Activated naive CD4-positive, alpha-beta T cell treated with anti-CD3 and anti-CD28 coated beads, Interleukin-2, amount 50 U/mL, for 16 hours (primary cell): ENCODE measurements at regions not wholly inside any gene's neighbourhood (a gene's known extent, or its start where the extent isn't known, plus 50 kb on each side); places are given as distances from the start of the nearest gene placed in this dataset.
"Not testable (repeated sequence)": the region's sequence is repeated elsewhere in the genome, so short reads cannot be mapped to it uniquely, and the experiment has no call there.

Experiments used
- DNase-seq: peaks from one replicate; pipeline ENCODE4 v3.0.0-alpha.2; 2020

DNA sequence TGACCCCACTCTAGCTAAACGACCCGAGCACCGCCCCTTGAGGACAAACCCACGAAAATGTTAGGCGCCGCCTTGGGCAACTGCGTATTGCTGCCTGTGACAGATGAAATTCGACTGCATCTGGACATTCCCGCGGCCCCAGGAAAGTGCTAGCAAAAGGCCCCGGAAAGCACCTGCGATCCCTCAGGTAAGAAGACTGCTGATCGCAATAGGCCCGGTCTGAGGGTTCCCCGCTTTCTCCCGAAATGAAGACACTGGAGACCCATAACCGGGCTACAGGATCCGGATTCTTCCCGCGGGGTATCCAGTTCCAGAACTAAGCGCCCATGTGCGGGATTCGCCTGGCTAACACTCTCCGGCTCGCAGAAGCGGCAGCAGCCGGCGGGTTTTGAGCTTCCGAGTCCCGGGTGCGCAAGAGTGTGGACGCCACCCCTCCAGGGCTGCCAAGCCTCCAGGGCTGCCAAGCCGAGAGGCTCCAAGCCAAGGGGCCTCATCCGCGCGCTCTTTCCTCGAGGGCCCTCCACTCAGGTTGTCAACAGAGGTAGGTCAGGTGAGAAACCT, 157.9 kb upstream of the NBPF11 start:
- DNase-seq = no peak

DNA sequence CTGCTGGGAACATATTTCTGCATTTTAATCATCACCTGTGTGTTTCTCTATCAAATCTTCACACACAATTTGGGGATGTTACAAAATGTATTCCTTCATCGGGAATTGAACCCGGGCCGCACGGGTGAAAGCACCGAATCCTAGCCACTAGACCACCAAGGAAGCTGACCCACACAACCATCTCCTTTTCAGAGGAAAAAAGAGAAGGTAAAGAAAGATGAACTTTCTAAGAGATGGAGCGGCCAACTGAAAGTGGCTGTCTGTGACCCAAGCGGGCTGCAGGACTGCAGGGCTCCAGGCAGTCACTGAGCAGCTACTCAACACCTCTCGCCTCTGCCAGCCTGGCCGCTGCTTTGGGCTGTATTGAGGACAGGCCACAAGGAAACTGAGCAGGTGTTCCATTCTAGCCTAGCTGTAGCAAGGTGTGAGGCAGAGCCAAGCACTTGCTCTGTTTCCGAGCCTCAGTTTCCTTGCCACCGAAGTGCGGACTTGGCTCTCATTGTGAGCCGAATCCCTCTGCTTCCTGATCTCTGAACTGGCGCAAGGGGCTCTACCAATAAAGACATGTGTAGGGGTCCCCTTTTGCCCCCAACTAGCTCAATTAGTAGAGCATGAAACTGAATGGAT, 156.9 kb upstream of the NBPF11 start:
- DNase-seq = no peak

DNA sequence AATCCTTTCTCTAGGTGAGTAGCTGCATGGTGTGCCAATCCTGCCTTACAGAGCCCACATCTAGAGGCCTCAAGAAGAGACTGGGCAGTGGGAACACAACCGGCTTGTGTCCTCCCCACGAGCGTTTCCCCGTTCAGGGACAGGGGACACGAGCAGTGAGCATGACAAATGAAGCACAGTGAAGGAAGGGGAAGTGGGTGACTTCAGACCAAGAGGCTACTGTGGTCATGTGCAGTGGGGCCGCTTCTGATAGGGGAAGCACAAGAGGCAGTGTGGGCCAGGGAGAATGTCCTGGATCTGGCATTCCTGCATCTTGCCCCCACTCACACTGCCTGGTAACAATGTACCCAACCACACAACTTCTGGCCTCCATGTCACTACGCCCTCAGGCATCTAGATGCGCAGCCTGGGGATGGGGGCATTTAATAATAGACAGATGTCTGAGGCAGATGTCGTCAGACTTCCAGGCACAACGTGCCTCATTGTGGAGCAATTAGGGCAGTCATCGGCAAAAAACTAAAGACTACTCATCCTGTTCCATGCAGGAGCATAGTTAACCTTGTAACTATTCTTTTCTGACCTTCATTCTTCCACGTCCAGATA, 155.6 kb upstream of the NBPF11 start:
- no peak for DNase-seq

DNA sequence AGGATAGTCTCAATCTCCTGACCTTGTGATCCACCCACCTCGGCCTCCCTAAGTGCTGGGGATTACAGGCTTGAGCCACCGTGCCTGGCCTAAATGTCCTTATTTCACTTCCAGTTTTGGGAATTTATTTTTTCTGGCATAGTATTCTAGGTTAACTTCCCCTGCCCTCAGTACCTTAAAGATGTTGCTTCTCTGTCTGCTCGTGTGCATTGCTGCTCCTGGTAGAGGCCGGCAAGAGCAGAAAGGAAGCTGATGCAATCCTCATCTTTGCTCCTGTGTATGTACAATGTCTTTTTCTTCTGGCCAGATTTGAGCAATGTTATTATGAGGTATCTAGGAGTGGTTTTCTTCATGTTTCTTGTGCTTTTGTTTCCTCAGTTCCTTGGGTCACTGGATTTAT, 152.9 kb upstream of the NBPF11 start:
- DNase-seq = not testable (repeated sequence)

DNA sequence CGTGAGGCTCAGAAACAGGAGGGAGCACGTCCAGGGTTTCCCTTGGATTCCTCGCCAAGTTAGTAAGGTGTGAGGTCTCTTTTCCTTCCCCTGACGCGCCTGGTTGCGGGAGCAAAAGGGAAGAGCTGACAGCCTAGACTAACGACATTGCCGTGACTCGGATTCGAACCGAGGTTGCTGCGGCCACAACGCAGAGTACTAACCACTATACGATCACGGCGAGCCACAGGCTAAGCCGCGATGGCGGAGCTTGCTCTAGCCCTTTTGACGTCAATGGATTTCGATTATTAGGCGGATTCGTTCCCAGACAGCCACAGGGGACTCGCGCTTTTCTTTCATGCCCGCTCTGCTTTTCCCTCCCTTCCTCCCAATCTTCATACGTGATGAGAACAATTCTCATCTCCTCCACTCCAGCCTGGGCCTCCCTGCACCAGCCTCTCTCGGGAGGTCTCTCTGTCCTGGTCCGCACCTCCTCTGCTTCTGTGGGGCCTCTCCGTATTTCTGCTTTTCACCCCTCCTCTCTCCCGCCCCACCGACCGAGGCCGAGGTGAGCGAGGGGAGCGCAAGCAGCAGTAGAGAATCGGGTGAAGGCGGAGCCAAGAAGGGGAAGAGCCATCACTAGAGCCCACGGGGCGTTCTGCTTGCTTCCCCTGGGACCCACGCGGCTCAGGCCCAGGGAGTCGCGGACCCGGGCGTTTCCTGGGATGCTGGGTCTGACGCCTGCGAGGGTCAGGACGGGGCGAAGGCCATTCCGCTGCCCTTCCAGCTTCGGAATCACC, 150.7 kb upstream of the NBPF11 start:
- DNase-seq = peak; percentile 66

DNA sequence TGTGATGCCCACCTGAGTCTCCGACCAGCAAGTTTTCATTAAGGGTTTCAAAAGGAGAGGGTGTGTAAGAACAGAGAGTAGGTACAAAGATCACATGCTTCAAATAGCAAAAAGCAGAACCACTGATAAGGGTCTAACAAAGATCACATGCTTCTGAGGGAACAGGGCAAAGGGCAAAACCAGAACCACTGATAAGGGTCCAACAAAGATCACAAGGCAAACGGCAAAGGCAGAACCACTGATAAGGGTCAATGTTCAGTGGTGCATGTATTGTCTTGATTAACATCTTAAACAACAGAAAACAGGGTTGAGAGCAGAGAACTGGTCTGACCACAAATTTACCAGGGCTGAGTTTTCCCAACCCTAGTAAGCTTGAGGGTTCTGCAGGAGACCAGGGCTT, 145.8 kb upstream of the NBPF11 start:
- not testable (repeated sequence) for DNase-seq

DNA sequence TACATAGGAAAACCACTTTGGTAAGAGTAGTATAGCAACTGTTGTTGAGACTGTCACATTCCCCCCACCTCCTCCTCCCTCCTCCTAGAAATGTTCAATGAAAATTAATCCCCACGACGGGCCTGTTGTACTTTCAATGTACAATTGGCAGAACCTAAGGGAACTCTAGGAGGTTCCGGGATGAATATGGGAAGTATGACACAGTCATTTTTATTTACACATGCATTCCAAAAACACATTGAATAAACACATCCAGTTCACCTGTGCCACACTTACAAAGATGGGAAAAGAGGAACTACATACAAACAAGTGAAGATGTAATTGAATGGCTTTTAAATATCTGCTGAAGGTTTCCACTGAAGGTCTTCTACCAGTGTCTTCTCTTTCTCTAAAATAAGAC, 144.4 kb upstream of the NBPF11 start:
- no peak for DNase-seq

DNA sequence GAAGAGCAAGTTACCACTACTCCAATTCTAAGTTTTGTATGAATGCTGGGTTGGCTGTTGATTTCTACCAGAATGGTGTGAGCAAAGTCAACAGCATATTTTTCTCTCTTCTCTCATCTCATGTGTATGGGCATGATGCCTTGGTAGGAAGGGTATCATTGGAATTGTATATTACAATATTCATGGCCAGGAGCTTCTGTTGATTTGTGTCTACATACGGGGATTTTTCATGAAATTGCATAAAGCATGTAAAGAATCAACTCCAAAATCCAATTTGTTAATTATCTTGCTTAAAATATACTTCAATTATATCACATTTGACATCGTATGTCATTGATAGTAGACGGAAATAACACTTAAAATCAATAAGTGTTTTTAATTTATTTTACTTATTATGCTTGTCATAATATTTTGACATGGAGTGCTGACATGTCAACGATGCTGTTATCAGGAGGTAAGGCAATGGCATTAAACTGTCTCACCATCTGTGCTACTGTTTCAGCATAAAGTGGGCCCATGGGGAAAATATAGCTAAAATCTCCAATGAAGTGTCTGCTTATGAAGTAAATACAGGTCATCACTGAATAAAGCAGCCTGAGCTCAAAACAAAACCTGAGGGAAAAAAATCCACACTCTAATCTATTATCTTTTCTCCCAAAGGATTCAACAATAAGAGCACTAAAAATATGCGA, 142.2 kb upstream of the NBPF11 start:
- DNase-seq = no peak

DNA sequence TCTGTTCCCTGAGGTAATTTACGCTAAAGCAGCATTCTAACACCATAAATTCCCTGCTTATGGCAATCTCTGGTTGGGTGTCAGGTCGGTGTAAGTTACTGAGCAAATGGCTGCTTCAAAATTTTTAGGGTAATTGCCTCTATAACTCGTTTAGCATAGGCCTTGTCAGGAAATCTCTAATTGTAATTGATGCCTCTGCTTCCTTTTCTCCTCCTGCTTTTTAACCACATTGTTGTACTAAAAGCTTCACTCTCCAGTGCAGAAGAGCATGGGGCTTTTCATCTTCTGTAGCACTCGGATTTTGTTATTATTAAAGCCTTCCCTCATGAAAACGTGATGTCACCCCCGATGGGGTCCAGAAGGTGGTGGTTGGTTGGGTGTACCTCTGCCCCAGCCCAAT, 141.6 kb upstream of the NBPF11 start:
- DNase-seq = no peak

DNA sequence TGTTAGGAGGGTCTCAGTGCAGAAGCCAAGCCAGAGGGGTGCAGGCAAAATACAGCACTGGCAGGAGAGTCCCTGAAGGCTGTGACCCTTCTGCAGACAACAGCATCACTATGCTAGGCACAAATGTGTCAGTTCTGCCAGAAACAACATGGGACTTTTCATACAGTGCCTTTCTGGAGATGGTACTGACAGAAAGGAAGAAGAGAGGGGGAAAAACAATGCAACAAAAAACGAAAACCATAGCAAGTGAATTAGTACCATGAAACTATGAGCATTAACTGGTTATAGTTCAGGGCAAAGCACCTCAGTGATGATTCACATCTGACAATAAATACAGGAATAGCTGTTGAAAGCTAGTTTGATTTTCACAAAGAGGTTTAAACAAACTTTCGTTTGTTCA, 140.8 kb upstream of the NBPF11 start:
- DNase-seq = no peak

DNA sequence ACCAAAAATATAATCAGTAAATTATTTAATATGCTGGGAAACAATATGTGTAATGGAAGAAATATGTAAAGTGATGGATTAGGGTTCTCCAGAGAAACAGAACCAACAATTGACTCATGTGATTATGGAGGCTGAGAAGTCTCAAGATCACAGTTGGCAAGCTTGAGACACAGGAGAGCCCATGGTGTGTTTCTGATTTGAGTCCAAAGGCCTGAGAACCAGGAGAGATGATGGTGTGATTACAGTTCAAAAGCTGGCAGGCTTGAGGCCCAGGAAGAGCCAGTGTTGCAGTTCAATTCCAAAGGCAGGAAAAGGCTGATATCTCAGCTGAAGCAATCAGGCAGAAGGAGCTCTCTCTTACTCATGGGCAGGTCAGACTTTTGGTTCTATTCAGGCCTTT, 138.8 kb upstream of the NBPF11 start:
- DNase-seq = no peak

DNA sequence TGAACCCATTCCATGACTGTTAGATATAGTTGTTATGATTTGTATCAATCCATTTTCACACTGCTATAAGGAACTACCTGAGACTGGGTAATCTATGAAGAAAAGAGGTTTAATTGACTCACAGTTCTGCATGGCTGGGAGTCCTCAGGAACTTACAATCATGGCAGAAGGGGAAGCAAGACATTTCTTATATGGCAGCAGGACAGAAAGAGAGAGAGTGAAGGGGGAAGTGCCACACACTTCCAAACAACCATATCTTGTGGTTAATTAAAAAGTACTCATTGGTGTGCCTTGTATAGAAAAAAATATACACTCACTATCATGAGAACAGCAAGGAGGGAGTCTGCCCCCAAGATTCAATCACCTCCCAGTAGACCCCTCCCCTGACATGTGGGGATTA, 137.6 kb upstream of the NBPF11 start:
- DNase-seq = no peak

DNA sequence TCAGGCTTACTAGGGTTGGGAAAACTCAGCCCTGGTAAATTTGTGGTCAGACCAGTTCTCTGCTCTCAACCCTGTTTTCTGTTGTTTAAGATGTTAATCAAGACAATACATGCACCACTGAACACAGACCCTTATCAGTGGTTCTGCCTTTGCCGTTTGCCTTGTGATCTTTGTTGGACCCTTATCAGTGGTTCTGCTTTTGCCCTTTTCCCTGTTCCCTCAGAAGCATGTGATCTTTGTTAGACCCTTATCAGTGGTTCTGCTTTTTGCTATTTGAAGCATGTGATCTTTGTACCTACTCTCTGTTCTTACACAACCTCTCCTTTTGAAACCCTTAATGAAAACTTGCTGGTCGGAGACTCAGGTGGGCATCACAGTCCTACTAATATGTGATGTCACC, 133.9 kb upstream of the NBPF11 start:
- DNase-seq = not testable (repeated sequence)

DNA sequence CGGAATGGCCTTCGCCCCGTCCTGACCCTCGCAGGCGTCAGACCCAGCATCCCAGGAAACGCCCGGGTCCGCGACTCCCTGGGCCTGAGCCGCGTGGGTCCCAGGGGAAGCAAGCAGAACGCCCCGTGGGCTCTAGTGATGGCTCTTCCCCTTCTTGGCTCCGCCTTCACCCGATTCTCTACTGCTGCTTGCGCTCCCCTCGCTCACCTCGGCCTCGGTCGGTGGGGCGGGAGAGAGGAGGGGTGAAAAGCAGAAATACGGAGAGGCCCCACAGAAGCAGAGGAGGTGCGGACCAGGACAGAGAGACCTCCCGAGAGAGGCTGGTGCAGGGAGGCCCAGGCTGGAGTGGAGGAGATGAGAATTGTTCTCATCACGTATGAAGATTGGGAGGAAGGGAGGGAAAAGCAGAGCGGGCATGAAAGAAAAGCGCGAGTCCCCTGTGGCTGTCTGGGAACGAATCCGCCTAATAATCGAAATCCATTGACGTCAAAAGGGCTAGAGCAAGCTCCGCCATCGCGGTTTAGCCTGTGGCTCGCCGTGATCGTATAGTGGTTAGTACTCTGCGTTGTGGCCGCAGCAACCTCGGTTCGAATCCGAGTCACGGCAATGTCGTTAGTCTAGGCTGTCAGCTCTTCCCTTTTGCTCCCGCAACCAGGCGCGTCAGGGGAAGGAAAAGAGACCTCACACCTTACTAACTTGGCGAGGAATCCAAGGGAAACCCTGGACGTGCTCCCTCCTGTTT, 128.9 kb upstream of the NBPF11 start:
- DNase-seq = not testable (repeated sequence)

DNA sequence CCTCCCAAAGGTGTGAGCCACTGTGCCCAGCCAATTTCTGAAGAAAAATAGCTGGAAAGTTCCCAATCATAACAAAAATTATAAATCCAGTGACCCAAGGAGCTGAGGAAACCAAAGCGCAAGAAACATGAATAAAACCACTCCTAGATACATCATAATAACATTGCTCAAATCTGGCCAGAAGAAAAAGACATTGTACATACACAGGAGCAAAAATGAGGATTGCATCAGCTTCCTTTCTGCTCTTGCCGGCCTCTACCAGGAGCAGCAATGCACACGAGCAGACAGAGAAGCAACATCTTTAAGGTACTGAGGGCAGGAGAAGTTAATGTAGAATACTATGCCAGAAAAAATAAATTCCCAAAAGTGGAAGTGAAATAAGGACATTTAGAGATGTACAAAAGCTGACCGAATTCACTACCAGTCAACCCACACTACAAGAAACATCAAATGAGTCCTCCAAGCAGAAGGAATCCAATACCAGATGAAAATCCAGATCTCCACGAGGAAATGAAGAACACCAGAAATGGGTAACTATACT, 127.0 kb upstream of the NBPF11 start:
- not testable (repeated sequence) for DNase-seq

DNA sequence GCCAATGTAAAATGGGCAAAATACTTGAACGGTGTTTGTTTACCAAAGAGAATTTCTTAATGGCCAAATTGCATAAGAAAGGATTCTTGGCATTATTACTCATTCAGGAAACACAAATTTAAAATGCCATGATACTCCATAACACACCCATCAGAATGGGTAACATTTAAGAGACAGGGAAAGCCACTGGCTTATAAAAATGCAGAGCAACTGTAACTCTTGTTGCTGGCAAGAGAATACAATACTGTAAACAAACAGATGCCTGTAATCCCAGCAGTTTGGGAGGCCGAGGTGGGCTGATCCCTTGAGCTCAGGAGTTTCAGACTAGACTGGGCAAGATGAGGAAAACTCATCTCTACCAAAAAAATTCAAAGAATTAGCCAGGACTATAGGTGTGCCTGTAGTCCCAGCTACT, 125.8 kb upstream of the NBPF11 start:
- DNase-seq = not testable (repeated sequence)

DNA sequence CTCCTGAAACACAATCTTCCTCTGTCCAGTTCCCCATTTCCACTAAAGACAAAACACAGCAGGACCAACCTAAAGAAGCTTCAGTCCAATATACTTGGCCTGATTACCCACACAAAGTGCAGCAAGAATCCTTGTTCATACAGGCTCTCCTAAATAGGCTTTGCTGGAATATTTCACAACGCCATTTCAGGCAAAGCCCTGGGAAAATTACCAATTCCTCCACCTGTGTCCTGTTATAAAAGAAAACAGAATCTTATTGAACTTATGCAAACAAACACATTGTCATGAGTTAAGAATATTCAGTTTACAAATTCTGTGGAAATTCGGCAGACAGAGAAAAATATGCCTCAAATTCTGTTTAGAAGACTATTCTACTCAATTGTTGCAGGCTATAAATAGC, 115.0 kb upstream of the NBPF11 start:
- not testable (repeated sequence) for DNase-seq

DNA sequence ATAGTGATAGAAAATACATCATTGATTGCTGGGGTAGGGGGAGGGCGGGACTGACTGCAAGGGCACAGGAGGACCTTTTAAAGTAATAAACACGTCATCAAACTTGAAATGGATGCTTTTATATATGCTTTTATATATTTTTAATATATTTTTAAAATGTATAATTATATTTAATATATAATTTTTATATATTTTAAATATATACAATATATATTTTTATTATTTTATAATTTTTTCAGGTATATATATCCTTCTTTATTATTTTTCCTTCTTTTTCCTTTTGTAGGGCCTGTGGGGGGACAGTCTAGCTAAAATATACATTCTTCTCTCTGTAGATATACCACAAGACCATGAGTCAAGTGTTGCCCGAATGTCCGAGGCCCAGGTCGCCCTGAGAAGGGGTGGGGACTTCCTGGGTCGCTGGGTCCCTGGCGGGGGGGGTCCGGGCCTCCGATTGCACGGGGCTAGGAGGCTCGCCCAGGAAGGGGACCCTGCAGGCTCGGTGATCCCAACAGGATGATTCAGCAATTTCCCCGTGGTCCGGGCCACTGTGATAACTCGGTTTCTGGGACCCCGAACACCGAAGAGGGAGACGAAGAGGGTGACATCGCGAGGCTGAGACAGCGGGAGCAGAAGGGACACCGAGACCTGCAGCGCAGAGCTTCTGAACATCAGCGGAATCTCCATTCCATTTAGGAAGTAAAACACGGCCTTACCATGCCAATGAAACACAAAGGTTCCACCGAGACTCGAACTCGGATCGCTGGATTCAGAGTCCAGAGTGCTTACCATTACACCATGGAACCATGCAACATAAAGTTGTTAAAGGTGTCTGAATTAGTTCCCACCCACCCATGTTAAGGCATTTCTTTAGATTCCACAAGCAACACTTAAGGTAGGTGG, 112.5 kb upstream of the NBPF11 start:
- DNase-seq = no peak

DNA sequence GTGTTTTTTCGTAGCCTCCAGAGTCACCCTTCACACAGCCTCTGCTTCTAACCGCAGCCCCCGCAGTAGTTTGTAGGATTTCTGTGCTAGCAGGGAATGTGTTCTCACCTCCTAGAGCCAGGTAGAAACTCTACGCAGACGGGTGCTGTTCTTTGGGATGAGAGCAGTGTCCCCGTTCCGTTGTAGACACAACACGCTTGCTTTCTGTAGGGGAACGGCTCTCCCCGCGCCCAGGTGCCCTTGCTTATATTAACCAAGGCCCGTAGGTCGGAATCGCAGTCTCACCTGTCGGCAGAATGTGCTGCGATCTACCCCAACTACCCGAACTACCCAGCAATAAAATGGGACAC, 111.8 kb upstream of the NBPF11 start:
- DNase-seq = peak; percentile 16

DNA sequence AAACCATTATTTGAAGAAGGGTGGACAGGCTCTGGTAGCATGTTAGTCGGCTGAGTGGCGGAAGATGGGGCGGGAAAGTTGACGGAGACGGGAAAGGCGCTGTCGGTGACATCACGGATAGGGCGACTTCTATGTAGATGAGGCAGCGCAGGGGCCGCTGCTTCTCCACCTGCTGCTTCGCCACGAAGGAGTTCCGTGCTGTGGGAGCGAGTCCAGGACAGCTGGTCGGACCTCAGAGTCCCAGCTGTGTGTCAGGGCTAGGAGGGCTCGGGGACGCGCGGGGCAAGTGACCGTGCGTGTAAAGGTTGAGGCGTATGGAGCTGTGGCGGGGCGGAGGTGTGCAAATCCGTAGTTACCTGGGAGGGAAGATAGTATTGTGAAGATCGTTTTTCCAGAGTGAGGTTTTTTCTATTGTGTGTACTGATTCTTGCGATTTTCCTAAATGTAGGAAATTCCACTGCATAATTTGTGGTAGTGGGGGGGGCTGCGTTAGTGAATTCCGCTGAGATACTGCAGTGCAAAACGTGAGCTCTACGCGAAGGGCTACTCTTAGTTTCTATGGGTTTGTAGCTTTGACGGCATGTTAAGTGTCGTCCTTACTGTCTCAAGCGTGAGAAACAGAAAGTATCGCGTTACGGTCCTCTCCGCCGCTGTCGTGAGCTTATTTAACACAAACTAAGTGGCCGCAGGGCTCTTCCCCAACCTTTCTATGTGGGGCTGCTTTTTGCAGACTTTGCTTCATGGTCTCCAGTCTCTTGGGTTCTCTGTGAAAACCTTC, 111.2 kb upstream of the NBPF11 start:
- DNase-seq = peak; percentile 52
